ENCODE measurements at regions not wholly inside any gene's neighbourhood (a gene's known extent, or its start where the extent isn't known, plus 50 kb on each side); places are given as distances from the start of the nearest gene placed in this dataset.

DNA sequence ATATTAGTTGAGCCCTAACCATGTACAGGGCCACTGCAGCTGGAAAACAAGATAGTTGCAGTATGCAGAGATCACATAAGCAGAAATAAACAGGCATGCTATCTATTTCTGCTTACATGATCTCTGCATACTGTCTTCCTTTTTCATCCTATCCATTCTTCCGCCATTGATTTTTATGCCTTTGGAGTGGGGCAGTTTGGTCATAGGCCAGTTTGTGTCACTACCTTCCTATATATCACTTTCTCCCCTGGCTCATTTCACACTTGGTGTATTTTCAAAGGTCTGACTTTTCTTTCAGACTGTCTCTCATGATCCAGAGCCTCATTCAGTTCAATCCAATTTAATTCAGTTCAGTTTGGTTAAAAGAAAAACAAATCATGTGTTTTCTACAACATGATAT is 829.6 kb downstream of the KCNA4 start:
- Histone ChIP-seq H3K4me3 (replicated peaks; ENCODE audit: low read depth, low read length) (no peak overlapping the region), H3K36me3 (ENCODE audit: control insufficient read depth, insufficient read depth, low read length) (no peaks in the 10 kb centered on the region), H3K27me3 (replicated peaks; ENCODE audit: control insufficient read depth, insufficient read depth, low read length) (no peaks in the 10 kb centered on the region)
- no peak for DNase-seq (ENCODE audit: extremely low read depth, insufficient read length)
- TF ChIP-seq, protein P1, sequence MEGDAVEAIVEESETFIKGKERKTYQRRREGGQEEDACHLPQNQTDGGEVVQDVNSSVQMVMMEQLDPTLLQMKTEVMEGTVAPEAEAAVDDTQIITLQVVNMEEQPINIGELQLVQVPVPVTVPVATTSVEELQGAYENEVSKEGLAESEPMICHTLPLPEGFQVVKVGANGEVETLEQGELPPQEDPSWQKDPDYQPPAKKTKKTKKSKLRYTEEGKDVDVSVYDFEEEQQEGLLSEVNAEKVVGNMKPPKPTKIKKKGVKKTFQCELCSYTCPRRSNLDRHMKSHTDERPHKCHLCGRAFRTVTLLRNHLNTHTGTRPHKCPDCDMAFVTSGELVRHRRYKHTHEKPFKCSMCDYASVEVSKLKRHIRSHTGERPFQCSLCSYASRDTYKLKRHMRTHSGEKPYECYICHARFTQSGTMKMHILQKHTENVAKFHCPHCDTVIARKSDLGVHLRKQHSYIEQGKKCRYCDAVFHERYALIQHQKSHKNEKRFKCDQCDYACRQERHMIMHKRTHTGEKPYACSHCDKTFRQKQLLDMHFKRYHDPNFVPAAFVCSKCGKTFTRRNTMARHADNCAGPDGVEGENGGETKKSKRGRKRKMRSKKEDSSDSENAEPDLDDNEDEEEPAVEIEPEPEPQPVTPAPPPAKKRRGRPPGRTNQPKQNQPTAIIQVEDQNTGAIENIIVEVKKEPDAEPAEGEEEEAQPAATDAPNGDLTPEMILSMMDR (IDR thresholded peaks at IDR 0.05; ENCODE audit: insufficient read depth, low read length, poor library complexity, severe bottlenecking) = no peak

DNA sequence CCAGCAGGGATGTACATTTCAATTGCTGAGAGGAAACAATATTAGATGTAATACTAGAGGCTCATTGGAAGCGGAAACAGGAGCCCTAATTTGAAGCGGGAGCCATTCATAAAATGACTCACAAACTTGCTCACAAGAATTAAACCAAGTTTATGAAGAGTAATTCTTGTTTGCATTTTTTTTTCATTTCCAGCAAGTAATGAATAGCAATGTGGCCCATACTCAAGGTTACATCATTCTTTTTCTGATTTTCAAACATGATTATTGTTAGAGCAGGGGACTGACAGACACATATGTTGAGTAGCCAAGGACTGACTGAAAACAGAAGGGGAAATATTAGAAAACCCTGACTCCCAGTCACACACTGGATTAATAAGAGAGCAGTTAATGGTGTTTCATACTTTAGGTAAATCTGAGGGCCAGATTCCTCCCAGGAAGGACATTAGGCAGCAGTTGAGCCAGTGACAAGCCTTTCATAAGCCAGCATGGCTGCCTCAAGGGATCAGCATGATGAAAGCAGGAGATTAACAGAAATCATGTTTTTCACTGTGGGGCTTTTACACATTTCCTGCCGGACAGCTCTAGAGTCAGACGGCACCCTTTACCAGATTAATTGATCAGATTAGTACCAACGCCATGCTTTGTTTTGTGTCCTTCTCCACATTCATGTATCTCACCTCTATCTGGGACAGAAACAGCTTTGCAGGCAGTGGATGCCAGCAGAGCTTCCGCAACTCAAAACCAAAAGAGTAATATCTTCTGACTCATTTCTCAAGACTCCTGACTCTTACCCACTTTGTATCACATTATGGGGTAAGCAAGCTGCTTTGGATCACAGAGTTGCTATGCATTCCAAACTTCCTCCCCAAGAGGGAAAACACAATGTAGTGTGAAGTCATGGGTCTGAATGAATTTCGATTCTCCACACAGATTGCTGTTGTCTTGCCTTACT is 831.6 kb downstream of the KCNA4 start:
- no peak overlapping the region for H3K4me3 ChIP-seq (replicated peaks; ENCODE audit: low read depth, low read length)
- DNase-seq (ENCODE audit: extremely low read depth, insufficient read length) = no peak
- no peaks in the 10 kb centered on the region for H3K27me3 ChIP-seq (replicated peaks; ENCODE audit: control insufficient read depth, insufficient read depth, low read length)
- TF ChIP-seq, protein P1 (IDR thresholded peaks at IDR 0.05; ENCODE audit: insufficient read depth, low read length, poor library complexity, severe bottlenecking) = no peak
- H3K36me3 ChIP-seq (ENCODE audit: control insufficient read depth, insufficient read depth, low read length) = no peaks in the 10 kb centered on the region

DNA sequence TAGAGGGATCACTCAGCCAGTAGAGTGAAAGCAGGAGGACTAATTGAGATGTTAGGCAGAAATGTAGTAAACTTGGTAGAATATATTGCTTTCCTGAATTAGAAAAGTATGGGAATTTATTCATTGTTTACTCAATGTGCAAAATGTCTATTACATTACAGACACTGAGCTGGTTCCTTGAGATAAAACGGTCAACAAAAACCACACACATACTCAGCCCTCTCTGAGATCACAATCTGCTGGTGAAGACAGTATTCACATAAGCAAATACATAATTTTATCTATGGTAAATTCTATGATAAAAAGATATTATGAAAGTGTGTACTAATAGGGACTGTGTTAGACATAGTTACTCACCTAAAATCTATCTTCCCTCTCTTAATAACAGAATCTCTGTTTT is 833.5 kb downstream of the KCNA4 start:
- Histone ChIP-seq H3K27me3 (replicated peaks; ENCODE audit: control insufficient read depth, insufficient read depth, low read length) (no peaks in the 10 kb centered on the region), H3K4me3 (replicated peaks; ENCODE audit: low read depth, low read length) (no peak overlapping the region), H3K36me3 (ENCODE audit: control insufficient read depth, insufficient read depth, low read length) (no peaks in the 10 kb centered on the region)
- DNase-seq (ENCODE audit: extremely low read depth, insufficient read length) = no peak
- TF ChIP-seq, protein P1 (IDR thresholded peaks at IDR 0.05; ENCODE audit: insufficient read depth, low read length, poor library complexity, severe bottlenecking) = no peak

DNA sequence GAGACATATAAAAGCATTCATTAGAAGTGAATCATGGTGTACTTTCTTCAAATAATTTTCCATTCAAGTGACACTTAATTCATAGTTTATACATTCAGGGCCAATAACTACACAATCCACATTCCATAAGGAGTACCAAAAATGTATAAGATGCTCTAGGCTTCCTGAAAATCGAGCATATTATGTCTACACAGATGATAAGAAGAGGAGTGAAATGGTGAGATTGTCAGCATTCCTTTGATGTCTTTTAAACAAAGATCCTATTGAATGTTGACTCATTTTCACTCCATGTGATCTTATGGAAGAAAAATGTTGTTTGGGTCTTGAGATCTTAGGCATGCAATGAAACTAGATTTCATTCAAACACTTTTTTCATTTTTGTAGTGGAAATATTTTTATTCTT is 843.2 kb downstream of the KCNA4 start:
- H3K4me3 ChIP-seq (replicated peaks; ENCODE audit: low read depth, low read length) = no peak overlapping the region
- H3K27me3 ChIP-seq (replicated peaks; ENCODE audit: control insufficient read depth, insufficient read depth, low read length) = no peaks in the 10 kb centered on the region
- DNase-seq (ENCODE audit: extremely low read depth, insufficient read length) = no peak
- no peaks in the 10 kb centered on the region for H3K36me3 ChIP-seq (ENCODE audit: control insufficient read depth, insufficient read depth, low read length)
- TF ChIP-seq, protein P1 (IDR thresholded peaks at IDR 0.05; ENCODE audit: insufficient read depth, low read length, poor library complexity, severe bottlenecking) = no peak

DNA sequence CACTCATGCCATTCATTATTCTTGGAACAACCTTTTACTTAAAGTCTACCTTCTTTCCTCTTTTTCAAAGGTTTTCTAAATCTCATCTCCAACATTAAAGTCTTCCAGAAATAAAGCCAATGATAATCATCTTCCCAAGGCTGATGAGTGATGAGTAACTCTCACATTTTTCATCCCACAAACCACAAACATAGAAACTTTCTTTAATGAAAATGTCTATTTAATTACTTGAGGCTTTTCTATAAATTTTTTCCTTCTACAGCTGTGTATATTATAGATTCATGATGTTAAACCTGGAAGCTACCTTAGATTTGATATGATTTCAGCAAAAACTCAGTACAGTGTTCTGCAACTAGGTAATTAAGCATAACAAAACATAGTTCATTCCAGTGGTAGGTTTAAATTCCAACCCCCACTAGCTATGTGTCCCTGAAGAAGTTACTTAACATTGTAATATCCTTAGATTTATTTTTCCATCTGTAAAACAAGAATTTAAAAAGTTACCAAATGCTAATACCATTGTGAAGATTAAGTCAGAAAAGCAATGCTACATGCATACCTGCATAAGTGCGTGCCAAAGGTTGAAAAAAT is 845.4 kb downstream of the KCNA4 start:
- TF ChIP-seq, protein P1 (IDR thresholded peaks at IDR 0.05; ENCODE audit: insufficient read depth, low read length, poor library complexity, severe bottlenecking) = no peak
- no peak overlapping the region for H3K4me3 ChIP-seq (replicated peaks; ENCODE audit: low read depth, low read length)
- DNase-seq (ENCODE audit: extremely low read depth, insufficient read length) = no peak
- H3K27me3 ChIP-seq (replicated peaks; ENCODE audit: control insufficient read depth, insufficient read depth, low read length) = no peaks in the 10 kb centered on the region
- H3K36me3 ChIP-seq (ENCODE audit: control insufficient read depth, insufficient read depth, low read length) = no peaks in the 10 kb centered on the region
